Gastroesophageal sphincter (tissue), 3 donors: ENCODE measurements at regions not wholly inside any gene's neighbourhood (a gene's known extent, or its start where the extent isn't known, plus 50 kb on each side); places are given as distances from the start of the nearest gene placed in this dataset.

Experiments used
- EP300 ChIP-seq: sonication (generic); formaldehyde crosslinking; IDR thresholded peaks from one replicate; pipeline ENCODE4 v1.6.1; 2017; ENCODE audit warnings: antibody characterized with exemption, mild to moderate bottlenecking
- POLR2A ChIP-seq, 2 donors: fragments of 450-650 bp; IDR thresholded peaks; one replicate each; pipeline ENCODE4 v1.6.1; 2017; ENCODE audit warnings: antibody characterized with exemption in 2 of 2, mild to moderate bottlenecking in 2 of 2, moderate library complexity in 1 of 2
- POLR2AphosphoS5 ChIP-seq: sonication (generic); formaldehyde crosslinking; IDR thresholded peaks from one replicate; pipeline ENCODE4 v1.6.1; 2017; ENCODE audit warnings: antibody characterized with exemption
- TF ChIP-seq, protein P1 (sequence below), 4 experiments: fragments of 200-600 bp in 2 of 4; fragments of 450-650 bp in 2 of 4; sonication (generic) in 1 of 4; IDR thresholded peaks; one replicate each; pipeline ENCODE4 v1.5.1; 2017 to 2019; ENCODE audit warnings: antibody characterized with exemption in 4 of 4, mild to moderate bottlenecking in 2 of 4, moderate library complexity in 2 of 4

DNA sequence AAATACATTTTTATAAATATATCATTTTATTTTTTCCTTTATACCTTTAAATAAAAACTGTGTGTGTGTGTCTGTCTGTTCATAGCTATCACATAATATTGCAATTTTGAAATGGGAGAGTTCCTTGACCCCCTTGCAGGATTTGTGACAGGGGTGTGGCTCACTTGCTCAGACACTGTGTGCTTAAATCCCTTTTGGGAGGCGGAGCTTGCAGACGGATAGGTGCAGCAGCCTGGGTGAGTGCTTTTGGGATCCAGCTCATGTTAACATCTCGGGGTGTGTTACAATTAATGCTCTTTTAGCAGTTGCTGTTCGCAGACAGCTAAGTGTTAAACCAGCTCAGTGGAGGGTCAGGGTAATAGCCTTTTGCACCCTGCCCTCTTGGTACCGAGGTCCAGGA lies 459.8 kb downstream of the IPMK start:
- TF ChIP-seq, protein P1, sequence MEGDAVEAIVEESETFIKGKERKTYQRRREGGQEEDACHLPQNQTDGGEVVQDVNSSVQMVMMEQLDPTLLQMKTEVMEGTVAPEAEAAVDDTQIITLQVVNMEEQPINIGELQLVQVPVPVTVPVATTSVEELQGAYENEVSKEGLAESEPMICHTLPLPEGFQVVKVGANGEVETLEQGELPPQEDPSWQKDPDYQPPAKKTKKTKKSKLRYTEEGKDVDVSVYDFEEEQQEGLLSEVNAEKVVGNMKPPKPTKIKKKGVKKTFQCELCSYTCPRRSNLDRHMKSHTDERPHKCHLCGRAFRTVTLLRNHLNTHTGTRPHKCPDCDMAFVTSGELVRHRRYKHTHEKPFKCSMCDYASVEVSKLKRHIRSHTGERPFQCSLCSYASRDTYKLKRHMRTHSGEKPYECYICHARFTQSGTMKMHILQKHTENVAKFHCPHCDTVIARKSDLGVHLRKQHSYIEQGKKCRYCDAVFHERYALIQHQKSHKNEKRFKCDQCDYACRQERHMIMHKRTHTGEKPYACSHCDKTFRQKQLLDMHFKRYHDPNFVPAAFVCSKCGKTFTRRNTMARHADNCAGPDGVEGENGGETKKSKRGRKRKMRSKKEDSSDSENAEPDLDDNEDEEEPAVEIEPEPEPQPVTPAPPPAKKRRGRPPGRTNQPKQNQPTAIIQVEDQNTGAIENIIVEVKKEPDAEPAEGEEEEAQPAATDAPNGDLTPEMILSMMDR (IDR thresholded peaks at IDR 0.05): no peak
- TF ChIP-seq POLR2A (IDR thresholded peaks at IDR 0.05) (no peak), POLR2AphosphoS5 (no peak), EP300 (no peak)
